H9 (cell line): ENCODE measurements at regions not wholly inside any gene's neighbourhood (a gene's known extent, or its start where the extent isn't known, plus 50 kb on each side); places are given as distances from the start of the nearest gene placed in this dataset.

Experiments
- DNase-seq: peaks from one replicate; pipeline ENCODE4 v3.0.0-alpha.2; 2017
- H2AFZ ChIP-seq: one replicate; pipeline ENCODE4 v1.6.1; 2013; ENCODE audit warnings: mild to moderate bottlenecking, low read length, control low read depth, moderate library complexity
- H2AK5ac ChIP-seq: 2 replicates; pipeline ENCODE4 v1.6.1; 2013; ENCODE audit warnings: low read length, control low read depth, mixed read lengths; ENCODE audit not compliant: insufficient read length
- H2BK120ac ChIP-seq: one replicate; pipeline ENCODE4 v1.6.1; 2013; ENCODE audit warnings: low read depth, mild to moderate bottlenecking, low read length, control low read depth, inconsistent platforms; ENCODE audit not compliant: poor library complexity, severe bottlenecking
- H2BK12ac ChIP-seq: 2 replicates; pipeline ENCODE4 v1.6.1; 2013; ENCODE audit warnings: low read length, control low read depth, mixed read lengths, low read depth; ENCODE audit not compliant: insufficient read length
- H2BK15ac ChIP-seq: 2 replicates; pipeline ENCODE4 v1.6.1; 2013; ENCODE audit warnings: low read depth, low read length, control low read depth
- H2BK20ac ChIP-seq: one replicate; pipeline ENCODE4 v1.6.1; 2013; ENCODE audit warnings: low read depth, mild to moderate bottlenecking, low read length, control low read depth, inconsistent platforms; ENCODE audit not compliant: poor library complexity, severe bottlenecking
- H2BK5ac ChIP-seq: 2 replicates; pipeline ENCODE4 v1.6.1; 2013; ENCODE audit warnings: low read length, control low read depth, mixed read lengths; ENCODE audit not compliant: insufficient read length
- H3K14ac ChIP-seq: 2 replicates; pipeline ENCODE4 v1.6.1; 2013; ENCODE audit warnings: low read length, control low read depth; ENCODE audit not compliant: insufficient read depth
- H3K18ac ChIP-seq: 2 replicates; pipeline ENCODE4 v1.6.1; 2013; ENCODE audit warnings: low read depth, mild to moderate bottlenecking, mixed read lengths, low read length, control low read depth; ENCODE audit not compliant: insufficient read length
- H3K23ac ChIP-seq: 2 replicates; pipeline ENCODE4 v1.6.1; 2013; ENCODE audit warnings: low read length, control low read depth, mixed read lengths, low read depth; ENCODE audit not compliant: insufficient read length
- H3K23me2 ChIP-seq: 2 replicates; pipeline ENCODE4 v1.6.1; 2013; ENCODE audit warnings: low read depth, mild to moderate bottlenecking, mixed read lengths, low read length, control low read depth; ENCODE audit not compliant: insufficient read length, poor library complexity, severe bottlenecking
- H3K27ac ChIP-seq: 2 replicates; pipeline ENCODE4 v1.5.1; 2013; ENCODE audit warnings: low read length, control low read depth, mixed read lengths, low read depth; ENCODE audit not compliant: insufficient read length
- H3K27me3 ChIP-seq: 2 replicates; pipeline ENCODE4 v1.6.1; 2013; ENCODE audit warnings: low read length, control low read depth, inconsistent platforms; ENCODE audit not compliant: insufficient read depth
- H3K4ac ChIP-seq: 2 replicates; pipeline ENCODE4 v1.6.1; 2013; ENCODE audit warnings: low read depth, mild to moderate bottlenecking, control low read depth, inconsistent platforms, low read length, moderate library complexity
- H3K4me1 ChIP-seq: 2 replicates; pipeline ENCODE4 v1.6.1; 2013; ENCODE audit warnings: low read length, control low read depth, inconsistent platforms; ENCODE audit not compliant: insufficient read depth
- H3K4me2 ChIP-seq: 2 replicates; pipeline ENCODE4 v1.6.1; 2013; ENCODE audit warnings: low read length, control low read depth, mixed read lengths; ENCODE audit not compliant: insufficient read length, insufficient read depth
- H3K56ac ChIP-seq: 2 replicates; pipeline ENCODE4 v1.6.1; 2013; ENCODE audit warnings: low read depth, mild to moderate bottlenecking, mixed read lengths, low read length, control low read depth; ENCODE audit not compliant: insufficient read length
- H3K79me1 ChIP-seq: 2 replicates; pipeline ENCODE4 v1.6.1; 2013; ENCODE audit warnings: low read depth, mild to moderate bottlenecking, moderate library complexity, low read length, control low read depth, inconsistent platforms; ENCODE audit not compliant: insufficient read depth, poor library complexity, severe bottlenecking
- H3K79me2 ChIP-seq: 2 replicates; pipeline ENCODE4 v1.6.1; 2013; ENCODE audit warnings: low read length, control low read depth, inconsistent platforms; ENCODE audit not compliant: insufficient read depth
- H3K9ac ChIP-seq: 2 replicates; pipeline ENCODE4 v1.6.1; 2013; ENCODE audit warnings: low read length, control low read depth, mixed read lengths; ENCODE audit not compliant: insufficient read length; ENCODE audit errors: extremely low read depth
- H3K9me3 ChIP-seq: one replicate; pipeline ENCODE4 v1.6.1; 2013; ENCODE audit warnings: low read depth, low read length, inconsistent platforms; ENCODE audit not compliant: control insufficient read depth
- H3T11ph ChIP-seq: one replicate; pipeline ENCODE4 v1.6.1; 2013; ENCODE audit warnings: mild to moderate bottlenecking, low read length, control low read depth, inconsistent platforms
- H4K20me1 ChIP-seq: one replicate; pipeline ENCODE4 v1.6.1; 2013; ENCODE audit not compliant: control insufficient read depth, insufficient read length, insufficient read depth
- H4K5ac ChIP-seq: 2 replicates; pipeline ENCODE4 v1.6.1; 2013; ENCODE audit warnings: low read depth, mild to moderate bottlenecking, mixed read lengths, low read length, control low read depth; ENCODE audit not compliant: insufficient read length
- H4K8ac ChIP-seq: replicated peaks from 2 replicates; pipeline ENCODE4 v1.6.1; 2013; ENCODE audit warnings: low read length, control low read depth, mixed read lengths, low read depth; ENCODE audit not compliant: insufficient read length
- H4K91ac ChIP-seq: 2 replicates; pipeline ENCODE4 v1.6.1; 2013; ENCODE audit warnings: low read depth, mild to moderate bottlenecking, moderate library complexity, mixed read lengths, low read length, control low read depth; ENCODE audit not compliant: insufficient read length
- H3K27ac Mint-ChIP-seq, 3 experiments: 2 replicates in 2 of 3; 3 replicates in 1 of 3; pipeline ENCODE4 v1.8.0; 2020 to 2021; ENCODE audit warnings: mixed read lengths in 3 of 3, mild to moderate bottlenecking in 1 of 3, moderate library complexity in 1 of 3
- H3K27me3 Mint-ChIP-seq: 2 replicates; pipeline ENCODE4 v1.8.0; 2021; ENCODE audit warnings: low read depth, mild to moderate bottlenecking, moderate library complexity, mixed read lengths
- H3K36me3 Mint-ChIP-seq, 3 experiments: 2 replicates in 2 of 3; 3 replicates in 1 of 3; pipeline ENCODE4 v1.8.0; 2020 to 2021; ENCODE audit warnings: low read depth in 3 of 3, mixed read lengths in 3 of 3; ENCODE audit not compliant: insufficient read depth in 1 of 3
- H3K4me1 Mint-ChIP-seq, 2 experiments: 2 replicates each; pipeline ENCODE4 v1.8.0; 2020; ENCODE audit warnings: mixed read lengths in 2 of 2
- H3K4me3 Mint-ChIP-seq, 2 experiments: 2 replicates in 1 of 2; 3 replicates in 1 of 2; pipeline ENCODE4 v1.8.0; 2020 to 2021; ENCODE audit warnings: mild to moderate bottlenecking in 2 of 2, mixed read lengths in 2 of 2, moderate library complexity in 1 of 2
- H3K9me3 Mint-ChIP-seq, 2 experiments: 2 replicates in 1 of 2; 3 replicates in 1 of 2; pipeline ENCODE4 v1.8.0; 2020; ENCODE audit warnings: mild to moderate bottlenecking in 2 of 2, mixed read lengths in 2 of 2, moderate library complexity in 1 of 2
- CTCF ChIP-seq: fragments of 200-600 bp; sonication (generic); conservative IDR thresholded peaks from 3 replicates; pipeline ENCODE4 v1.8.0; 2021; ENCODE audit warnings: antibody characterized with exemption, mild to moderate bottlenecking
- WGBS: extraction: QIAGEN DNeasy Blood & Tissue Kit; methylation state at CpG from one replicate; pipeline ENCODE4 v1.1.7; 2013; ENCODE audit warnings: missing lambda C conversion rate, low lambda C conversion rate, mixed read lengths; ENCODE audit not compliant: insufficient read length; ENCODE audit errors: extremely low coverage; 5-methylcytosine and 5-hydroxymethylcytosine counted together

- H2BK5ac ChIP-seq, result no peak overlapping the region
- no peak overlapping the region for H4K5ac ChIP-seq
- no peaks in the 10 kb centered on the region for H3K79me1 ChIP-seq
- Mint-ChIP-seq H3K36me3 (no peaks in the 10 kb centered on the region), H3K9me3 (no peaks in the 10 kb centered on the region; a peak in 3 of 5 replicates), H3K4me3 (no peak overlapping the region), H3K27me3 (peaks cover 14% of the 10 kb centered on the region), H3K4me1 (peaks cover 31 to 60% of the 10 kb centered on the region in 2 experiments), H3K27ac (no peak overlapping the region)
- H2AFZ ChIP-seq, result no peak overlapping the region
- H4K91ac ChIP-seq, result no peak overlapping the region
- no peak overlapping the region for H3K4me2 ChIP-seq
- no peaks in the 10 kb centered on the region for H4K20me1 ChIP-seq
- no peaks in the 10 kb centered on the region for H3K27me3 ChIP-seq
- no peaks in the 10 kb centered on the region for H3K23me2 ChIP-seq
- peaks cover 7% of the 10 kb centered on the region; the same call in 1 of the 2 replicates for H3K4me1 ChIP-seq
- H2BK15ac ChIP-seq, result no peak overlapping the region
- no peaks in the 10 kb centered on the region for H3K79me2 ChIP-seq
- H3K56ac ChIP-seq, result no peak overlapping the region
- TF ChIP-seq CTCF, result no peak
- no peak overlapping the region for H3K14ac ChIP-seq
- no peak overlapping the region for H3K18ac ChIP-seq
- H2BK120ac ChIP-seq, result no peak overlapping the region
- no peak overlapping the region for H2BK12ac ChIP-seq
- no peak overlapping the region for H4K8ac ChIP-seq
- no peaks in the 10 kb centered on the region for H3K9me3 ChIP-seq
- H3K23ac ChIP-seq, result no peak overlapping the region
- H3K9ac ChIP-seq, result no peak overlapping the region
- H2AK5ac ChIP-seq, result no peak overlapping the region
- no peak overlapping the region for H3T11ph ChIP-seq
- no CpG with 5 or more reads among the region's 3 CpGs for WGBS
- H3K4ac ChIP-seq, result no peak overlapping the region
- DNase-seq, result no peak
- no peak overlapping the region for H2BK20ac ChIP-seq
- no peak overlapping the region for H3K27ac ChIP-seq
Observed at GRCh38 chr10:78170026-78170475, 136.4 kb downstream of the RPS24 start.
